Panc1 (cell line): ENCODE measurements at regions not wholly inside any gene's neighbourhood (a gene's known extent, or its start where the extent isn't known, plus 50 kb on each side); places are given as distances from the start of the nearest gene placed in this dataset.

ENCODE experiments used
- CTCF ChIP-seq: fragments of 450-650 bp; IDR thresholded peaks from 2 replicates; pipeline ENCODE4 v1.5.1; 2017; ENCODE audit warnings: mild to moderate bottlenecking
- POLR2AphosphoS5 ChIP-seq: IDR thresholded peaks from 2 replicates; pipeline ENCODE4 v1.6.1; 2012; ENCODE audit warnings: mild to moderate bottlenecking, low read depth, low read length, moderate library complexity
- REST ChIP-seq, 2 experiments: IDR thresholded peaks; 2 replicates each; pipeline ENCODE4 v1.6.1; 2011 to 2012; ENCODE audit warnings: low read depth in 2 of 2, control low read depth in 1 of 2, low read length in 1 of 2, mild to moderate bottlenecking in 1 of 2, moderate library complexity in 1 of 2; ENCODE audit not compliant: insufficient read depth in 1 of 2
- SIN3A ChIP-seq: IDR thresholded peaks from 2 replicates; pipeline ENCODE4 v1.6.1; 2012; ENCODE audit warnings: low read depth, mild to moderate bottlenecking, low read length, moderate library complexity, borderline replicate concordance; ENCODE audit not compliant: insufficient read depth
- TCF7L2 ChIP-seq: IDR thresholded peaks from 2 replicates; pipeline ENCODE4 v1.6.1; 2011; ENCODE audit warnings: mild to moderate bottlenecking, low read depth, low read length, inconsistent platforms

GRCh38 chr4:181476508-181476890 lies 766.7 kb upstream of the TENM3 start:
- TF ChIP-seq REST (IDR thresholded peaks at IDR 0.05; ENCODE audit: insufficient read depth in 1 of 2, low read depth in 2 of 2, low read length in 1 of 2) (no peak), CTCF (no peak), SIN3A (no peak), TCF7L2 (no peak), POLR2AphosphoS5 (no peak)
